SK-N-SH (cell line): ENCODE measurements at regions not wholly inside any gene's neighbourhood (a gene's known extent, or its start where the extent isn't known, plus 50 kb on each side); places are given as distances from the start of the nearest gene placed in this dataset.

Experiments used
- CTCF ChIA-PET: fragments of 300-600, 350-600 bp; formaldehyde crosslinking; extraction: SDS; loops from one replicate; lab custom pipeline; 2021; lab: Yijun Ruan, JAX
- POLR2A ChIA-PET: fragments of 350-600 bp; sonication (Branson Sonifier 250); formaldehyde crosslinking; extraction: SDS; loops from one replicate; lab custom pipeline; 2020; ENCODE audit warnings: antibody characterized with exemption, inconsistent platforms; lab: Yijun Ruan, JAX
- DNase-seq: peaks from one replicate; pipeline ENCODE4 v3.0.0; 2012
- H2AFZ ChIP-seq: fragments of 200-600 bp; sonication (generic); 2 replicates; pipeline ENCODE4 v1.8.1; 2016; ENCODE audit warnings: antibody characterized with exemption, mild to moderate bottlenecking, low read depth
- H3F3A ChIP-seq: fragments of 200-600 bp; sonication (generic); replicated peaks from 2 replicates; pipeline ENCODE3; 2016; ENCODE audit warnings: antibody characterized with exemption, mild to moderate bottlenecking; ENCODE audit not compliant: insufficient read depth
- H3K27ac ChIP-seq, 2 experiments: fragments of 200-500 bp in 1 of 2; fragments of 200-600 bp in 1 of 2; sonication (Bioruptor generic) in 1 of 2; sonication (generic), shearing (Covaris generic) in 1 of 2; 2 replicates each; pipeline versions ENCODE4 v1.5.1 to v1.6.1; 2014 to 2016; ENCODE audit warnings: low read depth in 2 of 2, inconsistent platforms in 1 of 2, low read length in 1 of 2, mild to moderate bottlenecking in 1 of 2, mixed read lengths in 1 of 2
- H3K27me3 ChIP-seq: fragments of 200-600 bp; sonication (generic), shearing (Covaris generic); 2 replicates; pipeline ENCODE4 v1.6.1; 2016; ENCODE audit warnings: mixed run types; ENCODE audit not compliant: insufficient read depth
- H3K36me3 ChIP-seq, 2 experiments: fragments of 200-500 bp in 1 of 2; fragments of 200-600 bp in 1 of 2; sonication (Bioruptor generic) in 1 of 2; sonication (generic) in 1 of 2; replicated peaks in 1 of 2; 2 replicates each; pipeline versions ENCODE3 to v1.5.1; 2014 to 2016; ENCODE audit warnings: low read length in 1 of 2, mild to moderate bottlenecking in 1 of 2; ENCODE audit not compliant: insufficient read depth in 2 of 2, control insufficient read depth in 1 of 2
- H3K4me1 ChIP-seq, 2 experiments: fragments of 200-500 bp in 1 of 2; fragments of 200-600 bp in 1 of 2; sonication (Bioruptor generic) in 1 of 2; sonication (generic), shearing (Covaris generic) in 1 of 2; 2 replicates each; pipeline versions ENCODE4 v1.5.1 to v1.6.1; 2014 to 2016; ENCODE audit warnings: low read depth in 1 of 2, low read length in 1 of 2, mixed run types in 1 of 2; ENCODE audit not compliant: insufficient read depth in 2 of 2, control insufficient read depth in 1 of 2
- H3K4me2 ChIP-seq: fragments of 200-600 bp; sonication (generic), shearing (Covaris generic); 2 replicates; pipeline ENCODE4 v1.6.1; 2017; ENCODE audit warnings: mixed run types
- H3K4me3 ChIP-seq, 2 experiments: fragments of 200-500 bp in 1 of 2; fragments of 200-600 bp in 1 of 2; sonication (Bioruptor generic) in 1 of 2; sonication (generic), shearing (Covaris generic) in 1 of 2; 2 replicates each; pipeline versions ENCODE4 v1.5.1 to v1.8.1; 2014 to 2016; ENCODE audit warnings: low read depth in 2 of 2, inconsistent platforms in 1 of 2, low read length in 1 of 2, mild to moderate bottlenecking in 1 of 2, mixed read lengths in 1 of 2, moderate library complexity in 1 of 2
- H3K79me2 ChIP-seq: fragments of 200-600 bp; sonication (generic); 2 replicates; pipeline ENCODE4 v1.8.1; 2017; ENCODE audit warnings: mild to moderate bottlenecking; ENCODE audit not compliant: insufficient read depth
- H3K9ac ChIP-seq: fragments of 200-600 bp; sonication (generic); 2 replicates; pipeline ENCODE4 v1.6.1; 2017; ENCODE audit warnings: mixed run types
- H3K9me2 ChIP-seq: fragments of 200-600 bp; sonication (generic); 2 replicates; pipeline ENCODE4 v1.6.1; 2017; ENCODE audit warnings: mixed run types
- H3K9me3 ChIP-seq: fragments of 200-600 bp; sonication (generic); 2 replicates; pipeline ENCODE4 v1.6.1; 2017; ENCODE audit warnings: mixed run types, mild to moderate bottlenecking, moderate library complexity
- H4K20me1 ChIP-seq: fragments of 200-600 bp; sonication (generic); 2 replicates; pipeline ENCODE4 v1.6.1; 2017; ENCODE audit warnings: mild to moderate bottlenecking, mixed run types; ENCODE audit not compliant: insufficient read depth
- EP300 ChIP-seq, 2 experiments: IDR thresholded peaks; 2 replicates each; pipeline versions ENCODE4 v1.4.0 to v1.6.1; 2012; ENCODE audit warnings: borderline replicate concordance in 1 of 2, low read depth in 1 of 2, low read length in 1 of 2
- EZH2phosphoT487 ChIP-seq: fragments of 200-600 bp; sonication (generic); IDR thresholded peaks from 2 replicates; pipeline ENCODE4 v1.6.1; 2017; ENCODE audit warnings: low read depth, mixed run types, mild to moderate bottlenecking, antibody characterized with exemption, moderate library complexity, borderline replicate concordance
- FOSL2 ChIP-seq: IDR thresholded peaks from 2 replicates; pipeline ENCODE4 v1.4.0; 2012; ENCODE audit warnings: low read depth, mild to moderate bottlenecking, moderate library complexity, borderline replicate concordance
- FOXJ3 ChIP-seq: sonication (generic); formaldehyde crosslinking; IDR thresholded peaks from 2 replicates; pipeline ENCODE4 v1.5.1; 2020; ENCODE audit warnings: mild to moderate bottlenecking, missing genetic modification reagents
- FOXM1 ChIP-seq: IDR thresholded peaks from 2 replicates; pipeline ENCODE4 v1.4.0; 2012; ENCODE audit warnings: low read depth, mild to moderate bottlenecking
- GABPA ChIP-seq: IDR thresholded peaks from 2 replicates; pipeline ENCODE4 v1.4.0; 2012; ENCODE audit warnings: low read depth, mild to moderate bottlenecking
- GATA2 ChIP-seq: sonication (generic); formaldehyde crosslinking; IDR thresholded peaks from 2 replicates; pipeline ENCODE4 v1.5.0; 2020; ENCODE audit warnings: mild to moderate bottlenecking, missing genetic modification reagents
- JUND ChIP-seq: IDR thresholded peaks from 2 replicates; pipeline ENCODE4 v1.4.0; 2012
- MXI1 ChIP-seq: IDR thresholded peaks from 2 replicates; pipeline ENCODE4 v1.6.1; 2012; ENCODE audit warnings: mild to moderate bottlenecking, low read depth, low read length, improper control_type of control experiment
- NFIC ChIP-seq: IDR thresholded peaks from 2 replicates; pipeline ENCODE4 v1.4.0; 2012; ENCODE audit warnings: borderline replicate concordance
- NRF1 ChIP-seq: IDR thresholded peaks from 2 replicates; pipeline ENCODE4 v1.6.1; 2012; ENCODE audit warnings: low read depth, mild to moderate bottlenecking, low read length
- RCOR1 ChIP-seq: fragments of 150-350 bp; IDR thresholded peaks from 2 replicates; pipeline ENCODE4 v1.6.1; 2017; ENCODE audit warnings: antibody characterized with exemption, low read length
- RFX5 ChIP-seq: IDR thresholded peaks from 2 replicates; pipeline ENCODE4 v1.6.1; 2012; ENCODE audit warnings: mild to moderate bottlenecking, improper control_type of control experiment, low read length
- RXRA ChIP-seq: IDR thresholded peaks from 2 replicates; pipeline ENCODE4 v1.4.0; 2012; ENCODE audit warnings: low read depth, mild to moderate bottlenecking, borderline replicate concordance
- SIN3A ChIP-seq: IDR thresholded peaks from 2 replicates; pipeline ENCODE4 v1.6.1; 2012; ENCODE audit warnings: low read depth, mild to moderate bottlenecking, low read length, moderate library complexity, borderline replicate concordance
- SMC3 ChIP-seq: IDR thresholded peaks from 2 replicates; pipeline ENCODE4 v1.6.1; 2012; ENCODE audit warnings: low read depth, low read length, improper control_type of control experiment
- TAF1 ChIP-seq: IDR thresholded peaks from 2 replicates; pipeline ENCODE4 v1.6.1; 2012; ENCODE audit warnings: low read depth, mild to moderate bottlenecking, low read length, moderate library complexity, borderline replicate concordance
- TCF12 ChIP-seq: IDR thresholded peaks from 2 replicates; pipeline ENCODE4 v1.4.0; 2012
- TEAD4 ChIP-seq: IDR thresholded peaks from 2 replicates; pipeline ENCODE4 v1.4.0; 2012; ENCODE audit warnings: mild to moderate bottlenecking, borderline replicate concordance; ENCODE audit not compliant: insufficient read depth
- WGBS: methylation state at CpG from one replicate; pipeline ENCODE4 v1.1.6; 2017; ENCODE audit warnings: low lambda C conversion rate; 5-methylcytosine and 5-hydroxymethylcytosine counted together
- TF ChIP-seq, protein P1 (sequence below): IDR thresholded peaks from 2 replicates; pipeline ENCODE4; 2012
- TF ChIP-seq, protein P2 (sequence below): fragments of 150-350 bp; IDR thresholded peaks from 2 replicates; pipeline ENCODE4 v1.6.1; 2016; ENCODE audit warnings: mild to moderate bottlenecking, low read depth, low read length
- TF ChIP-seq, protein P3 (sequence below): fragments of 150-350 bp; IDR thresholded peaks from 2 replicates; pipeline ENCODE4 v1.6.1; 2017; ENCODE audit warnings: antibody characterized with exemption, low read length, low read depth, borderline replicate concordance

DNA sequence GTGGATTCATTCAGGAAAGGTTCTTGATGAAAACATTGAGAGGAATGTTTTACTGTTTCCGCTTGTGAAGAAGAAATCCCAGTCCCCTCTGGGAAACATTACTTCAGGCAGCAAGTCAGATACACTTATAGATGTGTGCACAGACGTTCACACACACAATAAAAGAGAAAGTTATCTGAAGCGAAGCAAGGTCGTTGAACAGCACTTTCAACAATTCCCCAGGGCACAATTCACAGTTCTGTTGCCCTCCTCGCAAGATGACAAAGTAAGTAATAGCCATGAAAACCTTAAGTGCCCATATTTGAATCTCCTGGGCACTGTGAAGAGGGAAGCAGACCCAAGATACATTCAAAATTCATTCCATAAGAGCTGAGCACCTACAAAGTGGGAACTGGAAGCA, 156.6 kb upstream of the CAND1 start (continued):
- no peak for TF ChIP-seq MXI1
- TF ChIP-seq, protein P1, sequence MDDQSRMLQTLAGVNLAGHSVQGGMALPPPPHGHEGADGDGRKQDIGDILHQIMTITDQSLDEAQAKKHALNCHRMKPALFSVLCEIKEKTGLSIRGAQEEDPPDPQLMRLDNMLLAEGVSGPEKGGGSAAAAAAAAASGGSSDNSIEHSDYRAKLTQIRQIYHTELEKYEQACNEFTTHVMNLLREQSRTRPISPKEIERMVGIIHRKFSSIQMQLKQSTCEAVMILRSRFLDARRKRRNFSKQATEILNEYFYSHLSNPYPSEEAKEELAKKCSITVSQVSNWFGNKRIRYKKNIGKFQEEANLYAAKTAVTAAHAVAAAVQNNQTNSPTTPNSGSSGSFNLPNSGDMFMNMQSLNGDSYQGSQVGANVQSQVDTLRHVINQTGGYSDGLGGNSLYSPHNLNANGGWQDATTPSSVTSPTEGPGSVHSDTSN, result no peak
- no peak for TF ChIP-seq GABPA
- no peak for TF ChIP-seq SMC3
- TF ChIP-seq JUND, result no peak
- no peak for TF ChIP-seq SIN3A

DNA sequence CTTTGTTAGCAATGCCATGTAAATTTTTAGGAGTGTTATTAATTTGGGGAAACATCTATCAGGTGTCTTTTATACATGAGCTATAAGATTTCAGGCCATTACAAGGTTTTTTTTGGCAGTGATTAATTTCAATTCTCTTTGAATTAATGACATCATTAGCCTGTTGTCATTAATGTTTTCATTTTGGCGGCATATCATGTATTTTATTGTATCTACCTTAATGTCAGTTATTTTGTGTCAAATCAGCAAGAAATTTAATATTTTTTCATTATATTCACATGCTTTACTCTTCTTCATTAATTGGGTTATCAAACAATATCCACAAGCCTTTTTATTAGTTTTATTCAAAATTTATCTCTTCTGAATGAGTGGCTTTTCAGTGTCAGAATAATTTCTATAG, 153.0 kb upstream of the CAND1 start:
- POLR2A ChIA-PET, result no interaction called here
- 19% methylated on average over 1 of the region's 1 CpG for WGBS
- no peaks in the 10 kb centered on the region for H3K4me1 ChIP-seq
- H3F3A ChIP-seq, result no peaks in the 10 kb centered on the region
- DNase-seq, result no peak
- no peak overlapping the region for H3K4me2 ChIP-seq
- no peaks in the 10 kb centered on the region for H3K9me3 ChIP-seq
- no peaks in the 10 kb centered on the region for H3K79me2 ChIP-seq
- no peaks in the 10 kb centered on the region for H4K20me1 ChIP-seq
- no peaks in the 10 kb centered on the region for H3K27me3 ChIP-seq
- H2AFZ ChIP-seq, result no peak overlapping the region
- no peaks in the 10 kb centered on the region for H3K36me3 ChIP-seq
- no peak overlapping the region for H3K9ac ChIP-seq
- TF ChIP-seq NRF1 (no peak), FOXM1 (no peak), FOSL2 (no peak), RCOR1 (no peak), SMC3 (no peak), GABPA (no peak), RFX5 (no peak), TAF1 (no peak), TCF12 (no peak), NFIC (no peak)
- TF ChIP-seq, protein P2, sequence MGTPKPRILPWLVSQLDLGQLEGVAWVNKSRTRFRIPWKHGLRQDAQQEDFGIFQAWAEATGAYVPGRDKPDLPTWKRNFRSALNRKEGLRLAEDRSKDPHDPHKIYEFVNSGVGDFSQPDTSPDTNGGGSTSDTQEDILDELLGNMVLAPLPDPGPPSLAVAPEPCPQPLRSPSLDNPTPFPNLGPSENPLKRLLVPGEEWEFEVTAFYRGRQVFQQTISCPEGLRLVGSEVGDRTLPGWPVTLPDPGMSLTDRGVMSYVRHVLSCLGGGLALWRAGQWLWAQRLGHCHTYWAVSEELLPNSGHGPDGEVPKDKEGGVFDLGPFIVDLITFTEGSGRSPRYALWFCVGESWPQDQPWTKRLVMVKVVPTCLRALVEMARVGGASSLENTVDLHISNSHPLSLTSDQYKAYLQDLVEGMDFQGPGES, result no peak
- TF ChIP-seq, protein P1, result no peak
- CTCF ChIA-PET, result no interaction called here
- no peak overlapping the region for H3K4me3 ChIP-seq
- no peaks in the 10 kb centered on the region for H3K9me2 ChIP-seq
- no peak overlapping the region for H3K27ac ChIP-seq

DNA sequence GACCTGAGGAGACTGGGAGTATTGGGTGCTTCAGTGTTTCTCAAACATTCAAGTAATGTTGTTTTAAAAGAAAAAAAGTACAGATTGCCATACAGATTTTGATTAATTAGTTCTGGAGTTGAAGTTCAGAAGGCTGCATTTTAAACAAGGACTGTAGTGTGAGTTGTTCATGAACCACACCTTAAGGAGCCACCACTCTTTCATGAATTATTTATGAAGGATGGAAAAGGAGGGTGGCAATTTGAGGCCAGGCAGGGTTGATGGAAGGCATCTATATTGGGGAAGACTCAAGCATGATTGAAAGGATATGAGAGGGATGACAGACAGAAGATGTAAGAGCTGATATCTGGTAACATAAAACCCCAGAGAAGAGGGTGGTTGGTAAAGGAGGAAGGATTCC, 146.6 kb upstream of the CAND1 start:
- no peaks in the 10 kb centered on the region for H3K4me1 ChIP-seq
- no peaks in the 10 kb centered on the region for H3K36me3 ChIP-seq
- no peak overlapping the region for H2AFZ ChIP-seq
- ChIA-PET POLR2A (no interaction called here), CTCF (no interaction called here)
- H3K79me2 ChIP-seq, result no peaks in the 10 kb centered on the region
- H3K9ac ChIP-seq, result no peak overlapping the region
- no peaks in the 10 kb centered on the region for H3F3A ChIP-seq
- H3K4me2 ChIP-seq, result no peak overlapping the region
- H3K9me2 ChIP-seq, result no peaks in the 10 kb centered on the region
- H3K4me3 ChIP-seq, result no peak overlapping the region
- H3K27me3 ChIP-seq, result no peaks in the 10 kb centered on the region
- H3K9me3 ChIP-seq, result no peaks in the 10 kb centered on the region
- no peaks in the 10 kb centered on the region for H4K20me1 ChIP-seq
- no peak overlapping the region for H3K27ac ChIP-seq
- DNase-seq, result no peak
- TF ChIP-seq NRF1 (no peak), SIN3A (no peak), GATA2 (no peak), MXI1 (no peak), TEAD4 (no peak), RXRA (no peak), GABPA (no peak), EP300 (IDR thresholded peaks at IDR 0.05; ENCODE audit: borderline replicate concordance in 1 of 2, low read depth in 1 of 2, low read length in 1 of 2) (no peak), SMC3 (no peak), EZH2phosphoT487 (no peak), FOXJ3 (CRISPR knock-in tag) (no peak)
- TF ChIP-seq, protein P3, sequence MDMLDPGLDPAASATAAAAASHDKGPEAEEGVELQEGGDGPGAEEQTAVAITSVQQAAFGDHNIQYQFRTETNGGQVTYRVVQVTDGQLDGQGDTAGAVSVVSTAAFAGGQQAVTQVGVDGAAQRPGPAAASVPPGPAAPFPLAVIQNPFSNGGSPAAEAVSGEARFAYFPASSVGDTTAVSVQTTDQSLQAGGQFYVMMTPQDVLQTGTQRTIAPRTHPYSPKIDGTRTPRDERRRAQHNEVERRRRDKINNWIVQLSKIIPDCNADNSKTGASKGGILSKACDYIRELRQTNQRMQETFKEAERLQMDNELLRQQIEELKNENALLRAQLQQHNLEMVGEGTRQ, result no peak
- TF ChIP-seq, protein P2, result no peak
